HEK293 (cell line): ENCODE measurements at regions not wholly inside any gene's neighbourhood (a gene's known extent, or its start where the extent isn't known, plus 50 kb on each side); places are given as distances from the start of the nearest gene placed in this dataset.

Experiments used
- KLF17 ChIP-seq: fragments of 450-650 bp; formaldehyde crosslinking; IDR thresholded peaks from 2 replicates; pipeline ENCODE4 v1.5.1; 2016; ENCODE audit warnings: missing biosample characterization, missing genetic modification characterization
- REST ChIP-seq: fragments of 450-650 bp; formaldehyde crosslinking; IDR thresholded peaks from 2 replicates; pipeline ENCODE4 v1.5.1; 2016; ENCODE audit warnings: missing biosample characterization, missing genetic modification characterization
- ZBTB21 ChIP-seq: fragments of 450-650 bp; formaldehyde crosslinking; IDR thresholded peaks from 2 replicates; pipeline ENCODE4 v1.5.1; 2017; ENCODE audit warnings: missing biosample characterization, missing genetic modification characterization
- ZNF148 ChIP-seq: fragments of 450-650 bp; formaldehyde crosslinking; IDR thresholded peaks from 2 replicates; pipeline ENCODE4 v1.5.0; 2017; ENCODE audit warnings: missing biosample characterization, missing genetic modification characterization, borderline replicate concordance
- ZNF18 ChIP-seq: fragments of 450-650 bp; formaldehyde crosslinking; IDR thresholded peaks from 2 replicates; pipeline ENCODE4 v1.5.1; 2016; ENCODE audit warnings: missing biosample characterization, missing genetic modification characterization
- ZNF280C ChIP-seq: fragments of 450-650 bp; formaldehyde crosslinking; IDR thresholded peaks from 2 replicates; pipeline ENCODE4 v1.5.1; 2016; ENCODE audit warnings: missing biosample characterization, missing genetic modification characterization
- ZNF391 ChIP-seq: fragments of 450-650 bp; formaldehyde crosslinking; IDR thresholded peaks from 2 replicates; pipeline ENCODE4 v1.5.1; 2016; ENCODE audit warnings: low read depth, missing biosample characterization, missing genetic modification characterization, borderline replicate concordance
- ZNF423 ChIP-seq: fragments of 450-650 bp; formaldehyde crosslinking; IDR thresholded peaks from 2 replicates; pipeline ENCODE4 v1.5.1; 2016; ENCODE audit warnings: missing biosample characterization, missing genetic modification characterization
- TF ChIP-seq, protein P1 (sequence below): fragments of 450-650 bp; formaldehyde crosslinking; IDR thresholded peaks from 2 replicates; pipeline ENCODE4 v1.5.1; 2016; ENCODE audit warnings: missing biosample characterization, missing genetic modification characterization
- TF ChIP-seq, protein P2 (sequence below): fragments of 450-650 bp; formaldehyde crosslinking; IDR thresholded peaks from 2 replicates; pipeline ENCODE4 v1.5.1; 2016; ENCODE audit warnings: missing biosample characterization, missing genetic modification characterization

DNA sequence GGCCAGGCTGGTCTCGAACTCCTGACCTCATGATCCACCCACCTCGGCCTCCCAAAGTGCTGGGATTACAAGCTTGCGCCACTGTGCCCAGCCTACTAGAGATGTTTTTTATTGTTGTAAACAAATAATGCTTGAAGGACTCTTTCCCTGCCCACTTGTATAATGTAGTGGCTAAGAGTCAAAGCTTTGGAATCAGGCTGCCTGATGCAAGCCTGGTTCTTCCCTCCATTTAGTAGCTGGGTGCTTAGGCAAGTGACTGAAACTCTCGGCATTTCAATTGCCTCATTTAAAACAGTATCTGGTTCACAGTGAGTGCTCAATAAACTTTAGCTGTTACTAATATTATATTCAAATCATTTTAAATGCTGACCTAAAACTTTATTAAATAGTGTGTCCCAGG is 144.2 kb upstream of the FOXN2 start:
- no peak for TF ChIP-seq KLF17 (tag by site-specific recombination)
- TF ChIP-seq ZNF423: no peak
- TF ChIP-seq ZNF280C: no peak
- no peak for TF ChIP-seq ZNF18 (tag by site-specific recombination)
- TF ChIP-seq ZNF391: no peak
- TF ChIP-seq, protein P1, sequence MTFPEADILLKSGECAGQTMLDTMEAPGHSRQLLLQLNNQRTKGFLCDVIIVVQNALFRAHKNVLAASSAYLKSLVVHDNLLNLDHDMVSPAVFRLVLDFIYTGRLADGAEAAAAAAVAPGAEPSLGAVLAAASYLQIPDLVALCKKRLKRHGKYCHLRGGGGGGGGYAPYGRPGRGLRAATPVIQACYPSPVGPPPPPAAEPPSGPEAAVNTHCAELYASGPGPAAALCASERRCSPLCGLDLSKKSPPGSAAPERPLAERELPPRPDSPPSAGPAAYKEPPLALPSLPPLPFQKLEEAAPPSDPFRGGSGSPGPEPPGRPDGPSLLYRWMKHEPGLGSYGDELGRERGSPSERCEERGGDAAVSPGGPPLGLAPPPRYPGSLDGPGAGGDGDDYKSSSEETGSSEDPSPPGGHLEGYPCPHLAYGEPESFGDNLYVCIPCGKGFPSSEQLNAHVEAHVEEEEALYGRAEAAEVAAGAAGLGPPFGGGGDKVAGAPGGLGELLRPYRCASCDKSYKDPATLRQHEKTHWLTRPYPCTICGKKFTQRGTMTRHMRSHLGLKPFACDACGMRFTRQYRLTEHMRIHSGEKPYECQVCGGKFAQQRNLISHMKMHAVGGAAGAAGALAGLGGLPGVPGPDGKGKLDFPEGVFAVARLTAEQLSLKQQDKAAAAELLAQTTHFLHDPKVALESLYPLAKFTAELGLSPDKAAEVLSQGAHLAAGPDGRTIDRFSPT: no peak
- TF ChIP-seq, protein P2, sequence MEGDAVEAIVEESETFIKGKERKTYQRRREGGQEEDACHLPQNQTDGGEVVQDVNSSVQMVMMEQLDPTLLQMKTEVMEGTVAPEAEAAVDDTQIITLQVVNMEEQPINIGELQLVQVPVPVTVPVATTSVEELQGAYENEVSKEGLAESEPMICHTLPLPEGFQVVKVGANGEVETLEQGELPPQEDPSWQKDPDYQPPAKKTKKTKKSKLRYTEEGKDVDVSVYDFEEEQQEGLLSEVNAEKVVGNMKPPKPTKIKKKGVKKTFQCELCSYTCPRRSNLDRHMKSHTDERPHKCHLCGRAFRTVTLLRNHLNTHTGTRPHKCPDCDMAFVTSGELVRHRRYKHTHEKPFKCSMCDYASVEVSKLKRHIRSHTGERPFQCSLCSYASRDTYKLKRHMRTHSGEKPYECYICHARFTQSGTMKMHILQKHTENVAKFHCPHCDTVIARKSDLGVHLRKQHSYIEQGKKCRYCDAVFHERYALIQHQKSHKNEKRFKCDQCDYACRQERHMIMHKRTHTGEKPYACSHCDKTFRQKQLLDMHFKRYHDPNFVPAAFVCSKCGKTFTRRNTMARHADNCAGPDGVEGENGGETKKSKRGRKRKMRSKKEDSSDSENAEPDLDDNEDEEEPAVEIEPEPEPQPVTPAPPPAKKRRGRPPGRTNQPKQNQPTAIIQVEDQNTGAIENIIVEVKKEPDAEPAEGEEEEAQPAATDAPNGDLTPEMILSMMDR (tag by site-specific recombination): no peak
- no peak for TF ChIP-seq REST
- TF ChIP-seq ZNF148: no peak
- TF ChIP-seq ZBTB21 (tag by site-specific recombination): no peak
